Psoas muscle (tissue), 7 donors: ENCODE measurements at regions not wholly inside any gene's neighbourhood (a gene's known extent, or its start where the extent isn't known, plus 50 kb on each side); places are given as distances from the start of the nearest gene placed in this dataset.
"Not testable (repeated sequence)": the region's sequence is repeated elsewhere in the genome, so short reads cannot be mapped to it uniquely, and the experiment has no call there.

Experiments
- ATAC-seq, 4 donors: fragments of 200-7000 bp; cut with Tn5 transposase; one replicate each; pipeline ENCODE4 v1.9.1; 2020; ENCODE audit warnings: moderate library complexity in 3 of 4, mild to moderate bottlenecking in 2 of 4
- DNase-seq, 2 donors: peaks; one replicate each; pipeline ENCODE4 v3.0.0-alpha.2; 2020
- H3K27ac ChIP-seq: fragments of 200-600 bp; one replicate; pipeline ENCODE4 v1.8.0; 2022
- H3K27me3 ChIP-seq, 3 donors: fragments of 200-600 bp in 1 of 3; one replicate each; pipeline versions ENCODE4 v1.6.1 to v1.8.0; 2013 to 2022; ENCODE audit warnings: low read length in 2 of 3, mild to moderate bottlenecking in 2 of 3, moderate library complexity in 1 of 3; ENCODE audit not compliant: insufficient read depth in 3 of 3
- H3K36me3 ChIP-seq, 2 donors: fragments of 200-600 bp in 1 of 2; one replicate each; pipeline versions ENCODE4 v1.6.1 to v1.8.0; 2013 to 2022; ENCODE audit warnings: low read depth in 1 of 2, mild to moderate bottlenecking in 1 of 2, moderate library complexity in 1 of 2; ENCODE audit not compliant: insufficient read depth in 1 of 2
- H3K4me1 ChIP-seq: fragments of 200-600 bp; one replicate; pipeline ENCODE4 v1.8.0; 2022
- H3K4me3 ChIP-seq: fragments of 200-600 bp; one replicate; pipeline ENCODE4 v1.8.0; 2022; ENCODE audit warnings: mild to moderate bottlenecking
- H3K9me3 ChIP-seq: fragments of 200-600 bp; one replicate; pipeline ENCODE4 v1.8.0; 2022
- CTCF ChIP-seq: fragments of 200-600 bp; IDR thresholded peaks from one replicate; pipeline ENCODE4 v1.8.0; 2022; ENCODE audit warnings: antibody characterized with exemption
- WGBS, 3 donors: extraction: QIAGEN DNeasy Blood & Tissue Kit; methylation state at CpG; one replicate each; pipeline versions ENCODE4 v1.1.6 to v1.1.7; 2013; 5-methylcytosine and 5-hydroxymethylcytosine counted together
- intact Hi-C, 2 donors: fragments of 100-400 bp; cut with DNase I; formaldehyde crosslinking; loops; one replicate each; pipeline versions ENCODE4 v1.11.0 to v1.14.2; 2022
- donor health status: healthy with polysubstance abuse.
- donor health status: DM: no; HTN: no; CAD: no; lungs with moderate emphysema.
- donor health status: Bipolar disorder and iron deficiency.
- donor health status: healthy.
- donor health status: DM: yes; HTN: yes; CAD: no.
- donor health status: DM: no; HTN: no; CAD: no.
- donor health status: DM: yes; HTN: yes; CAD: no.

GRCh38 chr10:45227042-45227441, 88.4 kb downstream of the OR13A1 start:
- Histone ChIP-seq H3K36me3 (no peaks in the 10 kb centered on the region), H3K27ac (no peak overlapping the region), H3K9me3 (no peaks in the 10 kb centered on the region), H3K4me1 (no peaks in the 10 kb centered on the region), H3K27me3 (peaks cover 2 to 6% (median 3%) of the 10 kb centered on the region in 3 donors), H3K4me3 (no peak overlapping the region)
- intact Hi-C loops: no loop called here
- ATAC-seq (no peak), DNase-seq (no peak)
- no peak for TF ChIP-seq CTCF
- WGBS, 3 donors: 37 to 57% (median 44%) methylated on average over 2 of the region's 2 CpGs

GRCh38 chr10:45227456-45227855, 88.0 kb downstream of the OR13A1 start:
- no peak for TF ChIP-seq CTCF
- 64 to 71% (median 66%) methylated on average over 1 of the region's 1 CpG for WGBS, 3 donors
- Histone ChIP-seq H3K27ac (no peak overlapping the region), H3K4me1 (no peaks in the 10 kb centered on the region), H3K36me3 (no peaks in the 10 kb centered on the region), H3K4me3 (no peak overlapping the region), H3K27me3 (peaks cover 2 to 6% (median 3%) of the 10 kb centered on the region in 3 donors), H3K9me3 (no peaks in the 10 kb centered on the region)
- DNase-seq (no peak), ATAC-seq (no peak)
- intact Hi-C loops: no loop called here

GRCh38 chr10:45229823-45230222, 85.6 kb downstream of the OR13A1 start:
- no peak for TF ChIP-seq CTCF
- no peak for DNase-seq
- H3K27ac ChIP-seq: no peak overlapping the region
- no peak for ATAC-seq
- no peaks in the 10 kb centered on the region for H3K4me1 ChIP-seq
- WGBS, 3 donors: 81 to 89% (median 85%) methylated on average over 1 of the region's 1 CpG
- intact Hi-C loops: no loop called here
- no peaks in the 10 kb centered on the region for H3K9me3 ChIP-seq
- no peak overlapping the region for H3K4me3 ChIP-seq
- peaks cover 2 to 6% (median 3%) of the 10 kb centered on the region in 3 donors for H3K27me3 ChIP-seq
- no peaks in the 10 kb centered on the region for H3K36me3 ChIP-seq

GRCh38 chr10:45235260-45235769, 80.1 kb downstream of the OR13A1 start:
- H3K4me3 ChIP-seq, H3K27ac ChIP-seq, H3K27me3 ChIP-seq, H3K36me3 ChIP-seq, H3K4me1 ChIP-seq, H3K9me3 ChIP-seq: not testable (repeated sequence)
- DNase-seq (peak; percentile 18 to 51), ATAC-seq (peak; percentile 48 to 82 (median 64))
- WGBS, 3 donors: 40 to 43% (median 41%) methylated on average over 13 of the region's 13 CpGs
- intact Hi-C loops: loop anchor here in 1 of 2 donors (5.0 kb wide), 1 partner anchor 228 kb away; no protein-coding TSS in a partner anchor
- peak; percentile 58 for TF ChIP-seq CTCF

- 62 to 67% (median 65%) methylated on average over 7 of the region's 7 CpGs for WGBS, 3 donors
- no peak overlapping the region for H3K4me3 ChIP-seq
- peaks cover 0 to 3% (median 0%) of the 10 kb centered on the region in 3 donors for H3K27me3 ChIP-seq
- intact Hi-C loops: loop anchor here in 1 of 2 donors (5.0 kb wide), 1 partner anchor 229 kb away; no protein-coding TSS in a partner anchor
- H3K27ac ChIP-seq: no peak overlapping the region
- ATAC-seq (no peak), DNase-seq (no peak)
- no peaks in the 10 kb centered on the region for H3K4me1 ChIP-seq
- H3K36me3 ChIP-seq: no peaks in the 10 kb centered on the region
- H3K9me3 ChIP-seq: no peaks in the 10 kb centered on the region
- no peak for TF ChIP-seq CTCF
Measured at GRCh38 chr10:45235798-45236220, 79.6 kb downstream of the OR13A1 start.
